ENCODE measurements at regions not wholly inside any gene's neighbourhood (a gene's known extent, or its start where the extent isn't known, plus 50 kb on each side); places are given as distances from the start of the nearest gene placed in this dataset.

DNA sequence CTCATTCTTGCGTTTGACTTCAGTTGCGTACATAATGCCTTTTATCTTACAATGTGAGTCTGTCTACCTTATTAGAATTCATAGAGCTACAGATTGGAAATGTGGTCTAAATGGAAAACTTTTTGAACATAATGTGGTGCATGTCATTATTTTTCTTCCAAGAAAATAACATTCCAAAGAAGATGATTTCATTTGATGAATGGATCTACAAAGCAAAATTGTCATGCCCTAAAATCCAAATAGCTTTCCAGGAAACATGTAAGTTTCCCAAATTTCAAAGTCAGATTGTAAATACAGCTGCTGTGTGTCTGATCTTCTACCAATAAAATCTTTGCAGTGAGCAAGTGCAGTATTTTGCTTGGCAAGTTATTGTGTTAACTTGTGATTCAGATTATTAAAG is 101.8 kb upstream of the FZD8 start:
- TF ChIP-seq POLR2A (IDR thresholded peaks at IDR 0.05; ENCODE audit: low read depth, low read length) (no peak), TAF1 (IDR thresholded peaks at IDR 0.05; ENCODE audit: borderline replicate concordance, low read depth, low read length) (no peak), POLR2AphosphoS5 (IDR thresholded peaks at IDR 0.05; ENCODE audit: low read depth, low read length) (no peak)

All from GM12892 (cell line).